GM12875 (cell line): ENCODE measurements at regions not wholly inside any gene's neighbourhood (a gene's known extent, or its start where the extent isn't known, plus 50 kb on each side); places are given as distances from the start of the nearest gene placed in this dataset.
"Not testable (repeated sequence)": the region's sequence is repeated elsewhere in the genome, so short reads cannot be mapped to it uniquely, and the experiment has no call there.

Experiments
- H3K4me3 ChIP-seq: one replicate; pipeline ENCODE4 v1.5.1; 2011; ENCODE audit warnings: low read depth, low read length, control low read depth
- CTCF ChIP-seq: IDR thresholded peaks from 2 replicates; pipeline ENCODE4 v1.5.1; 2011; ENCODE audit warnings: low read depth, mild to moderate bottlenecking, control low read depth, inconsistent platforms, low read length, moderate library complexity, borderline replicate concordance; ENCODE audit not compliant: insufficient read depth

GRCh38 chr16:10300905-10301304, 85.0 kb upstream of the ATF7IP2 start:
- H3K4me3 ChIP-seq = no peak overlapping the region
- no peak for TF ChIP-seq CTCF

GRCh38 chr16:10301547-10301946, 84.3 kb upstream of the ATF7IP2 start:
- H3K4me3 ChIP-seq = not testable (repeated sequence)

DNA sequence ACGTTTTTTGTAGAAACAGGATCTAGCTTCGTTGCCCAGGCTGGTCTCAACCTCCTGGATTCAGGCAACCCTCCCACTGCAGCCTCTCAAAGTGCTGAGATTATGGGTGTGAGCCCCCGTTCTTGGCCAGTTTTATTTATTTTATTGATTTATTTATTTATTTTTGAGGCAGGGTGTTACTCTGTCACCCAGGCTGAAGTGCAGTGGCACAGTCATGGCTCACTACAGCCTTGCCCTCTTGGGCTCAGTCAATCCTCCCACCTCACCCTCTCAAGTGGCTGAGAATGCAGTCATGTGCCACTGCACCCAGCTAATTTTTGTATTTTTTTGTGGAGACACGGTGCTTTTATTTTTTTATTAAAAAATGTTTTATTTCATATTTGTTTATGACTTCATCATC, 79.9 kb upstream of the ATF7IP2 start:
- no peak overlapping the region for H3K4me3 ChIP-seq
- TF ChIP-seq CTCF = no peak

- no peak for TF ChIP-seq CTCF
- no peak overlapping the region for H3K4me3 ChIP-seq
Measured at GRCh38 chr16:10308305-10309193, 77.3 kb upstream of the ATF7IP2 start.

- no peak overlapping the region for H3K4me3 ChIP-seq
- TF ChIP-seq CTCF = no peak
Measured at GRCh38 chr16:10309271-10309932, 76.5 kb upstream of the ATF7IP2 start.

- H3K4me3 ChIP-seq = no peak overlapping the region
- no peak for TF ChIP-seq CTCF
Measured at GRCh38 chr16:10312008-10312407, 73.9 kb upstream of the ATF7IP2 start.

DNA sequence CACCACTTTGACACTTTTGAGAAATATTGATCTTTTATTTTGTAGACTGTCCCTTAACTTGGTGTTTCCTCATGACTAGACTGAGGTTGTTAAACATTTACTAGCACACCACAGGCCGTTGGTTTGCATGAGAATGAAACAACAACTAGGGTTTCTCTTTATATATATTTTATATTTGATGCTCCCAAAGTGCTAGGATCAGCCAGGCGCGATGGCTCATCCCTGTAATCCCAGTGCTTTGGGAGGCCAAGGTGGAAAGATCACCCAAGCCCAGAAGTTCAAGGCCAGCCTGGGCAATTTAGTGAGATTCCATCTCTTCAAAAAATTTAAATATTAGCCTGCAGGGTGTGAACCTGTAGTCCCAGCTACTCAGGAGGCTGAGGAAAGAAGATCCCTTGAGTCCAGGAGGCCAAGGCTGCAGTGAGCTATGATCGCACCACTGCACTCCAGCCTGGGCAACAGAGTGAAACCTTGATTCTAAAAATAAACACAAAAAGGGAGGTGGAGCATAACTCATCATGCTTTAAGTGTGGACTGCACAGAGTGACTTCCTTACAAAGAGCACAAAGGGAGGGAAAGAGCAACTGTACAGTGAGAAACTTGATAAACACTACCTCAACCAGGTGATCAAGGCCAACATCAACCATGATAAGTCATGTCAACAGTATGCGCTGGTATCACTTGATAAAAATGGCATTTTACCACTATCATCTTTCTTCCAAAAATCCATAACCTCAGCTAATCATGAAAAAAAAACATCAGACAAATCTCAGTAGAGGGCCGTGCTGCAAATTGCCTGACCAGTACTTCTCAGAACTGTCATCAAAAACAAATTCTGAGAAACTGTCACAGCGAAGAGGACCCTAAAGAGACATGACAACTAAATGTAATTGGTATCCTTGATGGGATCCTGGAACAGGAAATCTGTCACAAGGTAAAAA, 72.8 kb upstream of the ATF7IP2 start:
- H3K4me3 ChIP-seq = no peak overlapping the region
- no peak for TF ChIP-seq CTCF
